KBM-7 (cell line): ENCODE measurements at regions not wholly inside any gene's neighbourhood (a gene's known extent, or its start where the extent isn't known, plus 50 kb on each side); places are given as distances from the start of the nearest gene placed in this dataset.

Source experiments
- DNase-seq: peaks from one replicate; pipeline ENCODE4 v3.0.0-alpha.2; 2015
- in situ Hi-C: fragments of 300-500 bp; cut with MboI; formaldehyde crosslinking; loops from 2 replicates; pipeline ENCODE4 v1.14.3; 2020; ENCODE audit warnings: low sequenced_read_pairs, low pct_unique_long_range_greater_than_20kb, mixed read lengths

GRCh38 chr1:119291611-119292206 lies 76.9 kb upstream of the HAO2 start:
- in situ Hi-C loops, result no loop called here
- DNase-seq, result no peak

- no peak for DNase-seq
- in situ Hi-C loops, result no loop called here
These were observed 74.8 kb upstream of the HAO2 start for GRCh38 chr1:119293797-119294196.

- DNase-seq, result no peak
- in situ Hi-C loops, result no loop called here
These were observed 74.4 kb upstream of the HAO2 start for GRCh38 chr1:119294199-119294598.

- DNase-seq, result no peak
- in situ Hi-C loops, result no loop called here
These were observed 73.9 kb upstream of the HAO2 start for GRCh38 chr1:119294722-119295121.

- DNase-seq, result no peak
- in situ Hi-C loops, result no loop called here
These were observed 69.8 kb upstream of the HAO2 start for GRCh38 chr1:119298687-119299303.

- in situ Hi-C loops, result no loop called here
- DNase-seq, result no peak
These were observed 66.6 kb upstream of the HAO2 start for GRCh38 chr1:119302011-119302410.

- in situ Hi-C loops, result no loop called here
These were observed 60.4 kb upstream of the HAO2 start for GRCh38 chr1:119308130-119308700.

GRCh38 chr1:119308806-119309205 lies 59.8 kb upstream of the HAO2 start:
- no peak for DNase-seq
- in situ Hi-C loops, result no loop called here

More at GRCh38 chr1:119308130-119308700, 60.4 kb upstream of the HAO2 start:
- no peak for DNase-seq

GRCh38 chr1:119310301-119310700 lies 58.3 kb upstream of the HAO2 start:
- in situ Hi-C loops, result no loop called here
- DNase-seq, result no peak

GRCh38 chr1:119312500-119312899 lies 56.1 kb upstream of the HAO2 start:
- in situ Hi-C loops, result no loop called here
- DNase-seq, result no peak

GRCh38 chr1:119314001-119314796 lies 54.4 kb upstream of the HAO2 start:
- in situ Hi-C loops, result no loop called here

GRCh38 chr1:119316870-119317416 lies 51.6 kb upstream of the HAO2 start:
- no peak for DNase-seq
- in situ Hi-C loops, result no loop called here

More at GRCh38 chr1:119314001-119314796, 54.4 kb upstream of the HAO2 start:
- DNase-seq, result no peak

- in situ Hi-C loops, result no loop called here
- no peak for DNase-seq
These were observed 49.9 kb upstream of the HAO2 start for GRCh38 chr1:119318466-119319309.
